CD4-positive, CD25-positive, alpha-beta regulatory T cell (primary cell): ENCODE measurements at regions not wholly inside any gene's neighbourhood (a gene's known extent, or its start where the extent isn't known, plus 50 kb on each side); places are given as distances from the start of the nearest gene placed in this dataset.
A peak's percentile ranks its signal among the peaks of the same experiment; 100 is the strongest.
"Not testable (repeated sequence)": the region's sequence is repeated elsewhere in the genome, so short reads cannot be mapped to it uniquely, and the experiment has no call there.

Experiments
- ATAC-seq, 2 donors: fragments of 150-1000 bp; cut with Tn5 transposase; one replicate each; pipeline ENCODE4 v1.10.0; 2021; ENCODE audit warnings: low read depth in 2 of 2, moderate number of reproducible peaks in 2 of 2, moderate library complexity in 1 of 2
- DNase-seq, 3 donors: peaks; one replicate each; pipeline versions ENCODE4 v3.0.0 to v3.0.0-alpha.2; 2012 to 2022; ENCODE audit warnings: mixed read lengths in 1 of 3
- H3K27ac ChIP-seq: one replicate; pipeline ENCODE4 v1.7.0; 2013; ENCODE audit warnings: mild to moderate bottlenecking, low read length; ENCODE audit not compliant: insufficient read depth, poor library complexity, severe bottlenecking
- H3K27me3 ChIP-seq: one replicate; pipeline ENCODE4 v1.7.0; 2013; ENCODE audit warnings: low read length; ENCODE audit not compliant: control insufficient read depth, insufficient read depth
- H3K36me3 ChIP-seq: one replicate; pipeline ENCODE4 v1.7.0; 2013; ENCODE audit warnings: mild to moderate bottlenecking, low read length, moderate library complexity; ENCODE audit not compliant: control insufficient read depth, insufficient read depth
- H3K4me1 ChIP-seq: 2 replicates; pipeline ENCODE4 v1.7.0; 2013; ENCODE audit warnings: mild to moderate bottlenecking, low read length; ENCODE audit not compliant: insufficient read depth, control insufficient read depth, poor library complexity, severe bottlenecking
- H3K4me3 ChIP-seq: one replicate; pipeline ENCODE4 v1.7.0; 2013; ENCODE audit warnings: low read depth, mild to moderate bottlenecking, low read length, moderate library complexity
- H3K9me3 ChIP-seq, 2 experiments: 1 replicate in 1 of 2; 2 replicates in 1 of 2; pipeline ENCODE4 v1.7.0; 2013; ENCODE audit warnings: low read length in 2 of 2, mild to moderate bottlenecking in 1 of 2, moderate library complexity in 1 of 2; ENCODE audit not compliant: control insufficient read depth in 2 of 2
- H3K27ac Mint-ChIP-seq, 3 donors: one replicate each; pipeline ENCODE4 v1.8.0; 2020 to 2022; ENCODE audit warnings: mild to moderate bottlenecking in 3 of 3, mixed read lengths in 3 of 3, moderate library complexity in 2 of 3
- H3K27me3 Mint-ChIP-seq: one replicate; pipeline ENCODE4 v1.8.0; 2022; ENCODE audit warnings: mild to moderate bottlenecking, mixed read lengths
- H3K36me3 Mint-ChIP-seq: one replicate; pipeline ENCODE4 v1.8.0; 2020; ENCODE audit warnings: mixed read lengths
- H3K4me1 Mint-ChIP-seq, 4 donors: one replicate each; pipeline ENCODE4 v1.8.0; 2020 to 2022; ENCODE audit warnings: mixed read lengths in 4 of 4, mild to moderate bottlenecking in 1 of 4
- H3K4me3 Mint-ChIP-seq, 4 donors: one replicate each; pipeline ENCODE4 v1.8.0; 2020 to 2022; ENCODE audit warnings: mild to moderate bottlenecking in 4 of 4, mixed read lengths in 4 of 4, moderate library complexity in 3 of 4
- H3K9me3 Mint-ChIP-seq, 7 donors: one replicate each; pipeline ENCODE4 v1.8.0; 2020 to 2022; ENCODE audit warnings: mixed read lengths in 7 of 7, mild to moderate bottlenecking in 3 of 7, moderate library complexity in 2 of 7

- H3K36me3 Mint-ChIP-seq, H3K36me3 ChIP-seq, H3K9me3 ChIP-seq, ATAC-seq, DNase-seq, H3K4me3 ChIP-seq, H3K27ac Mint-ChIP-seq, H3K27me3 ChIP-seq, H3K4me3 Mint-ChIP-seq, H3K27ac ChIP-seq, H3K4me1 ChIP-seq, H3K9me3 Mint-ChIP-seq, H3K27me3 Mint-ChIP-seq: not testable (repeated sequence)
- H3K4me1 Mint-ChIP-seq, result peaks cover 0 to 12% (median 6%) of the 10 kb centered on the region in 4 donors
Measured at GRCh38 chr1:221957350-221957749, 215.5 kb upstream of the DUSP10 start.

GRCh38 chr1:221949996-221950395 lies 208.1 kb upstream of the DUSP10 start:
- Mint-ChIP-seq H3K4me1 (no peaks in the 10 kb centered on the region), H3K36me3 (peaks cover 8% of the 10 kb centered on the region), H3K4me3 (no peak overlapping the region), H3K27me3 (peaks cover 4% of the 10 kb centered on the region), H3K27ac (no peak overlapping the region), H3K9me3 (peaks cover 0 to 9% (median 3%) of the 10 kb centered on the region in 7 donors)
- ATAC-seq, result no peak
- Histone ChIP-seq H3K4me1 (no peaks in the 10 kb centered on the region), H3K9me3 (no peaks in the 10 kb centered on the region), H3K27ac (no peak overlapping the region), H3K27me3 (no peaks in the 10 kb centered on the region), H3K36me3 (no peaks in the 10 kb centered on the region), H3K4me3 (no peak overlapping the region)
- no peak for DNase-seq

GRCh38 chr1:221948459-221948858 lies 206.6 kb upstream of the DUSP10 start:
- peaks cover 2 to 14% (median 9%) of the 10 kb centered on the region in 7 donors for H3K9me3 Mint-ChIP-seq
- H3K27me3 Mint-ChIP-seq, result peaks cover 4% of the 10 kb centered on the region
- no peaks in the 10 kb centered on the region for H3K4me1 Mint-ChIP-seq
- Histone ChIP-seq H3K9me3 (peaks cover 0 to 2% of the 10 kb centered on the region in 2 experiments), H3K27ac (no peak overlapping the region), H3K27me3 (no peaks in the 10 kb centered on the region), H3K36me3 (no peaks in the 10 kb centered on the region), H3K4me1 (no peaks in the 10 kb centered on the region), H3K4me3 (no peak overlapping the region)
- H3K36me3 Mint-ChIP-seq, result peaks cover 13% of the 10 kb centered on the region
- DNase-seq, result no peak
- no peak for ATAC-seq
- H3K4me3 Mint-ChIP-seq, result no peak overlapping the region
- H3K27ac Mint-ChIP-seq, result peak overlapping the region in 1 of 3 donors; percentile 57

GRCh38 chr1:221947731-221948130 lies 205.8 kb upstream of the DUSP10 start:
- H3K4me1 Mint-ChIP-seq, result no peaks in the 10 kb centered on the region
- peaks cover 4% of the 10 kb centered on the region for H3K27me3 Mint-ChIP-seq
- H3K4me3 Mint-ChIP-seq, result no peak overlapping the region
- peaks cover 13% of the 10 kb centered on the region for H3K36me3 Mint-ChIP-seq
- DNase-seq (no peak), ATAC-seq (no peak)
- peaks cover 2 to 17% (median 9%) of the 10 kb centered on the region in 7 donors for H3K9me3 Mint-ChIP-seq
- H3K27me3 ChIP-seq, result no peaks in the 10 kb centered on the region
- H3K9me3 ChIP-seq, result peaks cover 0 to 2% of the 10 kb centered on the region in 2 experiments
- no peaks in the 10 kb centered on the region for H3K4me1 ChIP-seq
- no peak overlapping the region for H3K27ac ChIP-seq
- H3K4me3 ChIP-seq, result no peak overlapping the region
- no peak overlapping the region for H3K27ac Mint-ChIP-seq
- H3K36me3 ChIP-seq, result no peaks in the 10 kb centered on the region

GRCh38 chr1:221946768-221947167 lies 204.9 kb upstream of the DUSP10 start:
- Mint-ChIP-seq H3K36me3 (peaks cover 13% of the 10 kb centered on the region), H3K4me1 (no peaks in the 10 kb centered on the region), H3K27ac (no peak overlapping the region), H3K9me3 (peaks cover 2 to 17% (median 9%) of the 10 kb centered on the region in 7 donors), H3K27me3 (peaks cover 4% of the 10 kb centered on the region), H3K4me3 (no peak overlapping the region)
- Histone ChIP-seq H3K9me3 (peaks cover 0 to 2% of the 10 kb centered on the region in 2 experiments), H3K4me1 (no peaks in the 10 kb centered on the region), H3K36me3 (no peaks in the 10 kb centered on the region), H3K27me3 (no peaks in the 10 kb centered on the region), H3K27ac (no peak overlapping the region), H3K4me3 (no peak overlapping the region)
- no peak for ATAC-seq
- no peak for DNase-seq

- H3K27me3 ChIP-seq, result no peaks in the 10 kb centered on the region
- H3K36me3 ChIP-seq, result no peaks in the 10 kb centered on the region
- peaks cover 13% of the 10 kb centered on the region for H3K36me3 Mint-ChIP-seq
- no peak overlapping the region for H3K27ac Mint-ChIP-seq
- no peaks in the 10 kb centered on the region for H3K4me1 ChIP-seq
- no peak overlapping the region for H3K4me3 Mint-ChIP-seq
- no peak overlapping the region for H3K27ac ChIP-seq
- no peak for DNase-seq
- H3K27me3 Mint-ChIP-seq, result peaks cover 4% of the 10 kb centered on the region
- no peaks in the 10 kb centered on the region for H3K4me1 Mint-ChIP-seq
- H3K4me3 ChIP-seq, result no peak overlapping the region
- H3K9me3 Mint-ChIP-seq, result peaks cover 2 to 17% (median 6%) of the 10 kb centered on the region in 7 donors
- peaks cover 0 to 2% of the 10 kb centered on the region in 2 experiments for H3K9me3 ChIP-seq
- ATAC-seq, result no peak
Measured at GRCh38 chr1:221945669-221946068, 203.8 kb upstream of the DUSP10 start.

- Mint-ChIP-seq H3K36me3 (peaks cover 13% of the 10 kb centered on the region), H3K4me3 (no peak overlapping the region), H3K9me3 (peaks cover 0 to 17% (median 6%) of the 10 kb centered on the region in 7 donors), H3K4me1 (no peaks in the 10 kb centered on the region), H3K27me3 (peaks cover 4% of the 10 kb centered on the region), H3K27ac (no peak overlapping the region)
- Histone ChIP-seq H3K27me3 (no peaks in the 10 kb centered on the region), H3K4me1 (no peaks in the 10 kb centered on the region), H3K9me3 (peaks cover 0 to 2% of the 10 kb centered on the region in 2 experiments), H3K36me3 (no peaks in the 10 kb centered on the region), H3K4me3 (no peak overlapping the region), H3K27ac (no peak overlapping the region)
- DNase-seq (no peak), ATAC-seq (no peak)
Measured at GRCh38 chr1:221944247-221944870, 202.5 kb upstream of the DUSP10 start.

- Histone ChIP-seq H3K4me1 (no peaks in the 10 kb centered on the region), H3K27ac (no peak overlapping the region), H3K9me3 (peaks cover 0 to 2% of the 10 kb centered on the region in 2 experiments), H3K36me3 (no peaks in the 10 kb centered on the region), H3K4me3 (no peak overlapping the region), H3K27me3 (no peaks in the 10 kb centered on the region)
- Mint-ChIP-seq H3K4me3 (no peak overlapping the region), H3K4me1 (peaks cover 0 to 3% (median 0%) of the 10 kb centered on the region in 4 donors), H3K36me3 (peaks cover 5% of the 10 kb centered on the region), H3K27me3 (peaks cover 6% of the 10 kb centered on the region), H3K9me3 (peaks cover 0 to 17% (median 5%) of the 10 kb centered on the region in 7 donors), H3K27ac (no peak overlapping the region)
- no peak for DNase-seq
- no peak for ATAC-seq
Measured at GRCh38 chr1:221940631-221941030, 198.7 kb upstream of the DUSP10 start.
